ENCODE measurements at regions not wholly inside any gene's neighbourhood (a gene's known extent, or its start where the extent isn't known, plus 50 kb on each side); places are given as distances from the start of the nearest gene placed in this dataset.

DNA sequence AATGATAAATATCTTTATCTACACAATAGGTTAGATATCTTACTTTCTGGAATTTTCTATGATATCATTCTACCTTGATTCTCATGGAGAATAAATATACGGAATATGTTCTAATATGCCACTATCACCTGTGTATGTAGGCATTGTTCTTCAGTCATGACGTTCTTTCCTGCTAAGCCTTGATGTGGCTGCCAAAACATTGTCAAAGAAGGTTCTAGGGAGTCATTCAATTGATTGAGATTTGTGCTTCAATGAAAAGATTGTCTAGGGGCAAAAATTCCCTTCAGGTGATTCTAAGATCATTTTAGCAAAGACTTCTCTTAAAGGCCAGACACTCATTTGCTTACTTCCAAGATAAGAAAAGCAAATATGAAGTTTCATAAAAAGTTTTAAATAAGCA lies 118.1 kb downstream of the MAT2B start:
- Histone ChIP-seq H3K36me3 (ENCODE audit: control insufficient read depth, insufficient read depth, low read length) (no peaks in the 10 kb centered on the region), H3K27me3 (ENCODE audit: control insufficient read depth, insufficient read depth, low read length) (no peaks in the 10 kb centered on the region), H3K4me3 (ENCODE audit: low read depth, low read length) (no peak overlapping the region)
- no peak for DNase-seq (ENCODE audit: low read depth)
- TF ChIP-seq CTCF (IDR thresholded peaks at IDR 0.05; ENCODE audit: insufficient read depth, low read length, poor library complexity, severe bottlenecking) = no peak

- no peaks in the 10 kb centered on the region for H3K27me3 ChIP-seq (ENCODE audit: control insufficient read depth, insufficient read depth, low read length)
Observed at GRCh38 chr5:163623986-163624385, 118.6 kb downstream of the MAT2B start.

GRCh38 chr5:163624431-163624830 lies 119.0 kb downstream of the MAT2B start:
- Histone ChIP-seq H3K4me3 (ENCODE audit: low read depth, low read length) (no peak overlapping the region), H3K27me3 (ENCODE audit: control insufficient read depth, insufficient read depth, low read length) (no peaks in the 10 kb centered on the region), H3K36me3 (ENCODE audit: control insufficient read depth, insufficient read depth, low read length) (no peaks in the 10 kb centered on the region)
- DNase-seq (ENCODE audit: low read depth) = no peak
- TF ChIP-seq CTCF (IDR thresholded peaks at IDR 0.05; ENCODE audit: insufficient read depth, low read length, poor library complexity, severe bottlenecking) = no peak

More at GRCh38 chr5:163623986-163624385, 118.6 kb downstream of the MAT2B start:
- TF ChIP-seq CTCF (IDR thresholded peaks at IDR 0.05; ENCODE audit: insufficient read depth, low read length, poor library complexity, severe bottlenecking) = no peak
- no peak for DNase-seq (ENCODE audit: low read depth)
- H3K36me3 ChIP-seq (ENCODE audit: control insufficient read depth, insufficient read depth, low read length) = no peaks in the 10 kb centered on the region
- no peak overlapping the region for H3K4me3 ChIP-seq (ENCODE audit: low read depth, low read length)

DNA sequence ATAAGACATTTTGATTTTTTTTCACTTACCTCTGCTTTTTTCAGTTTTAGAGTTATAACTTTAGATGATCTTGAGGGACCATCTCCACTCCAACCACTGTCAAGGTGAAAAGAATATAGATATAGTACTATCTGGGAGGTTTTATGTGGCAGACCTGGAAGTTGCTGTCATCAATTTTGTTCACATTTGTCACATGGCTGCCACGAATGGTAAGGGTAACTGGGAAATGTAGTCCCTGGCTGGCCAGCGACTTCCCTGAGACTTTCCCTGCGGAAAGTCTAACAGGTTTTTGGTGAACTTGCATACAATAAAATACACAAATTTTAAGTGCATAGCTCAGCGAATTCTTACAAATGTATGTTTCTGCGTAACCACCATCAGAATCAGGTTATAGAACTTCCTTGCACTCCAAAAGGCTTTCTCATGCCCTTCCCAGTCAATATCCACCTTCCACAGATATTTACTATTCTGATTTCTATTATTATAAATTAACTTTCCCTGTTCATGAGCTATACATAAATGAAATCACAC lies 121.5 kb downstream of the MAT2B start:
- no peak for DNase-seq (ENCODE audit: low read depth)
- TF ChIP-seq CTCF (IDR thresholded peaks at IDR 0.05; ENCODE audit: insufficient read depth, low read length, poor library complexity, severe bottlenecking) = no peak
- Histone ChIP-seq H3K27me3 (ENCODE audit: control insufficient read depth, insufficient read depth, low read length) (no peaks in the 10 kb centered on the region), H3K4me3 (ENCODE audit: low read depth, low read length) (no peak overlapping the region), H3K36me3 (ENCODE audit: control insufficient read depth, insufficient read depth, low read length) (no peaks in the 10 kb centered on the region)

DNA sequence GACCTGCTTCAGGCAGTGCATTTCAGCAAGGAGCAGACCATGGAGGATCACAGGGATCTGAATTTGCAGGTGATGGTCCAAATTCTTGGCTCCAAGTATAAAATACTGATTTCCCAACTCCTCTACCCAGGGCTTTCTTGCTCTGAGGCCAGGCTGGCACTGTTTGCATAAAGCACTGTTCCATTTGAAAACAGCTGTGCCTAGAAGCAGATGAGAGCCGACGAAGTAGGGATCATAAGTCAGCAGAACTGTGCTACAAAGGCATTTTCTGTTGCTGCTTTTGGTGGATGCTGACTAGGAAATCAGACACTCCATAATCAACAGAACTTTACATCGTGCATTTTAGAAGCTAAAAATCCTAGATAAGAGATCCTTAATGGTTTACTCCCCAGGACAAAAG lies 126.4 kb downstream of the MAT2B start:
- no peak for TF ChIP-seq CTCF (IDR thresholded peaks at IDR 0.05; ENCODE audit: insufficient read depth, low read length, poor library complexity, severe bottlenecking)
- Histone ChIP-seq H3K4me3 (ENCODE audit: low read depth, low read length) (no peak overlapping the region), H3K36me3 (ENCODE audit: control insufficient read depth, insufficient read depth, low read length) (no peaks in the 10 kb centered on the region), H3K27me3 (ENCODE audit: control insufficient read depth, insufficient read depth, low read length) (no peaks in the 10 kb centered on the region)
- DNase-seq (ENCODE audit: low read depth) = no peak

- H3K27me3 ChIP-seq (ENCODE audit: control insufficient read depth, insufficient read depth, low read length) = no peaks in the 10 kb centered on the region
- no peak for DNase-seq (ENCODE audit: low read depth)
Observed at GRCh38 chr5:163633926-163634460, 128.6 kb downstream of the MAT2B start.

More at GRCh38 chr5:163633926-163634460, 128.6 kb downstream of the MAT2B start:
- no peaks in the 10 kb centered on the region for H3K36me3 ChIP-seq (ENCODE audit: control insufficient read depth, insufficient read depth, low read length)
- H3K4me3 ChIP-seq (ENCODE audit: low read depth, low read length) = no peak overlapping the region
- TF ChIP-seq CTCF (IDR thresholded peaks at IDR 0.05; ENCODE audit: insufficient read depth, low read length, poor library complexity, severe bottlenecking) = no peak

All from kidney epithelial cell (primary cell).